ENCODE measurements at regions not wholly inside any gene's neighbourhood (a gene's known extent, or its start where the extent isn't known, plus 50 kb on each side); places are given as distances from the start of the nearest gene placed in this dataset.

- no peaks in the 10 kb centered on the region for H3K9me3 Mint-ChIP-seq (ENCODE audit: unreplicated experiment)
- TF ChIP-seq CTCF (IDR thresholded peaks at IDR 0.05; ENCODE audit: unreplicated experiment): no peak
- peaks cover 13% of the 10 kb centered on the region for H3K4me1 Mint-ChIP-seq (ENCODE audit: unreplicated experiment)
- H3K27me3 Mint-ChIP-seq (ENCODE audit: unreplicated experiment): no peaks in the 10 kb centered on the region
- no peak for DNase-seq (ENCODE audit: low spot score)
- H3K27ac Mint-ChIP-seq (ENCODE audit: unreplicated experiment): no peak overlapping the region
- no peak overlapping the region for H3K4me3 Mint-ChIP-seq (ENCODE audit: unreplicated experiment)
- no peaks in the 10 kb centered on the region for H3K36me3 Mint-ChIP-seq (ENCODE audit: low read depth, unreplicated experiment)
Measured at GRCh38 chr2:35292199-35292598, 1063.4 kb upstream of the CRIM1 start.

- no peak for TF ChIP-seq CTCF (IDR thresholded peaks at IDR 0.05; ENCODE audit: unreplicated experiment)
- DNase-seq (ENCODE audit: low spot score): no peak
- H3K9me3 Mint-ChIP-seq (ENCODE audit: unreplicated experiment): no peaks in the 10 kb centered on the region
Measured at GRCh38 chr2:35281702-35282101, 1073.9 kb upstream of the CRIM1 start.

GRCh38 chr2:35255826-35256225 is 1099.8 kb upstream of the CRIM1 start:
- Mint-ChIP-seq H3K36me3 (ENCODE audit: low read depth, unreplicated experiment) (no peaks in the 10 kb centered on the region), H3K4me3 (ENCODE audit: unreplicated experiment) (no peak overlapping the region), H3K4me1 (ENCODE audit: unreplicated experiment) (no peaks in the 10 kb centered on the region), H3K27ac (ENCODE audit: unreplicated experiment) (no peak overlapping the region), H3K27me3 (ENCODE audit: unreplicated experiment) (no peaks in the 10 kb centered on the region), H3K9me3 (ENCODE audit: unreplicated experiment) (no peaks in the 10 kb centered on the region)
- TF ChIP-seq CTCF (IDR thresholded peaks at IDR 0.05; ENCODE audit: unreplicated experiment): no peak
- DNase-seq (ENCODE audit: low spot score): no peak

More at GRCh38 chr2:35281702-35282101, 1073.9 kb upstream of the CRIM1 start:
- Mint-ChIP-seq H3K36me3 (ENCODE audit: low read depth, unreplicated experiment) (no peaks in the 10 kb centered on the region), H3K4me3 (ENCODE audit: unreplicated experiment) (no peak overlapping the region), H3K4me1 (ENCODE audit: unreplicated experiment) (no peaks in the 10 kb centered on the region), H3K27me3 (ENCODE audit: unreplicated experiment) (no peaks in the 10 kb centered on the region), H3K27ac (ENCODE audit: unreplicated experiment) (no peak overlapping the region)

GRCh38 chr2:35251156-35251555 is 1104.4 kb upstream of the CRIM1 start:
- no peaks in the 10 kb centered on the region for H3K4me1 Mint-ChIP-seq (ENCODE audit: unreplicated experiment)
- H3K27me3 Mint-ChIP-seq (ENCODE audit: unreplicated experiment): peaks cover 1% of the 10 kb centered on the region
- TF ChIP-seq CTCF (IDR thresholded peaks at IDR 0.05; ENCODE audit: unreplicated experiment): no peak
- no peak overlapping the region for H3K4me3 Mint-ChIP-seq (ENCODE audit: unreplicated experiment)
- no peak overlapping the region for H3K27ac Mint-ChIP-seq (ENCODE audit: unreplicated experiment)
- no peaks in the 10 kb centered on the region for H3K9me3 Mint-ChIP-seq (ENCODE audit: unreplicated experiment)
- no peaks in the 10 kb centered on the region for H3K36me3 Mint-ChIP-seq (ENCODE audit: low read depth, unreplicated experiment)
- DNase-seq (ENCODE audit: low spot score): no peak

GRCh38 chr2:35246702-35247101 is 1108.9 kb upstream of the CRIM1 start:
- H3K36me3 Mint-ChIP-seq (ENCODE audit: low read depth, unreplicated experiment): no peaks in the 10 kb centered on the region
- no peaks in the 10 kb centered on the region for H3K4me1 Mint-ChIP-seq (ENCODE audit: unreplicated experiment)
- peaks cover 1% of the 10 kb centered on the region for H3K27me3 Mint-ChIP-seq (ENCODE audit: unreplicated experiment)
- TF ChIP-seq CTCF (IDR thresholded peaks at IDR 0.05; ENCODE audit: unreplicated experiment): no peak
- H3K4me3 Mint-ChIP-seq (ENCODE audit: unreplicated experiment): no peak overlapping the region
- H3K9me3 Mint-ChIP-seq (ENCODE audit: unreplicated experiment): no peaks in the 10 kb centered on the region
- DNase-seq (ENCODE audit: low spot score): no peak
- H3K27ac Mint-ChIP-seq (ENCODE audit: unreplicated experiment): no peak overlapping the region
